GM12873 (cell line): ENCODE measurements at regions not wholly inside any gene's neighbourhood (a gene's known extent, or its start where the extent isn't known, plus 50 kb on each side); places are given as distances from the start of the nearest gene placed in this dataset.

Experiments
- TF ChIP-seq, protein P1 (sequence below): IDR thresholded peaks from 2 replicates; pipeline ENCODE4 v1.5.1; 2012; ENCODE audit warnings: low read depth, mild to moderate bottlenecking, moderate library complexity, low read length, control low read depth; ENCODE audit not compliant: insufficient read depth; ENCODE audit errors: missing control alignments

DNA sequence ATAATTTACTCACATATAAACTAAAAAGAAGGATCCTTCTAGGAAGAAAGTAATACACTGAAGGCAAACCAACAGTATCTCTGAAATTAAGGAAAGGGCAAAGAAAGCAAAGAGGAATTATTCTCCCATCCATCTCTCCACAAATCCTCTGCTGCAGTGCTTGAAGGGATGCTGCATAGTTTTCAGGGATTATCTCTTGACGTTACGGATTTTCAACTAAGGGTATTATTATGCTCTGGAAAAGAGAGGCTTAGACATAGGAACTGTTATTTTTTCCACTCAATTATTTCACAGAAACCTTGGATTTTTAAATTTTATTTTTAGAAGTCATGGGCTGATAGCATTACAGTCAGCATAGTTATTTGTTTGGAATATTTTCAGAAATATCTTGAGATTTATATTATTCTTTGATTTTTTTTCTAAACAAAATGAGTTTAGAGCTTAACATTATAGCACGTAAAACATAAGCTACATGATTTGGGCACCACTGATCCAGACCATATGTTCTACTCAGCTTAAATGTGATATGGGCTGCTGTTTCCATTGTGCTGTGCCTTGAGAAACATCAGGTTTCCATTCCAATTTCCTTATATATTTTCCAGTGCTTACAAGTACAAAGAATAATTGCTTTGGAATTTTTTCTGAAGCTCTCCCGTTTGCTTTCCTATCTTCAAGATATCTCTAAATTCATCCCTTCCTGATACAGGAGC lies 57.9 kb upstream of the DCN start:
- TF ChIP-seq, protein P1, sequence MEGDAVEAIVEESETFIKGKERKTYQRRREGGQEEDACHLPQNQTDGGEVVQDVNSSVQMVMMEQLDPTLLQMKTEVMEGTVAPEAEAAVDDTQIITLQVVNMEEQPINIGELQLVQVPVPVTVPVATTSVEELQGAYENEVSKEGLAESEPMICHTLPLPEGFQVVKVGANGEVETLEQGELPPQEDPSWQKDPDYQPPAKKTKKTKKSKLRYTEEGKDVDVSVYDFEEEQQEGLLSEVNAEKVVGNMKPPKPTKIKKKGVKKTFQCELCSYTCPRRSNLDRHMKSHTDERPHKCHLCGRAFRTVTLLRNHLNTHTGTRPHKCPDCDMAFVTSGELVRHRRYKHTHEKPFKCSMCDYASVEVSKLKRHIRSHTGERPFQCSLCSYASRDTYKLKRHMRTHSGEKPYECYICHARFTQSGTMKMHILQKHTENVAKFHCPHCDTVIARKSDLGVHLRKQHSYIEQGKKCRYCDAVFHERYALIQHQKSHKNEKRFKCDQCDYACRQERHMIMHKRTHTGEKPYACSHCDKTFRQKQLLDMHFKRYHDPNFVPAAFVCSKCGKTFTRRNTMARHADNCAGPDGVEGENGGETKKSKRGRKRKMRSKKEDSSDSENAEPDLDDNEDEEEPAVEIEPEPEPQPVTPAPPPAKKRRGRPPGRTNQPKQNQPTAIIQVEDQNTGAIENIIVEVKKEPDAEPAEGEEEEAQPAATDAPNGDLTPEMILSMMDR: no peak

DNA sequence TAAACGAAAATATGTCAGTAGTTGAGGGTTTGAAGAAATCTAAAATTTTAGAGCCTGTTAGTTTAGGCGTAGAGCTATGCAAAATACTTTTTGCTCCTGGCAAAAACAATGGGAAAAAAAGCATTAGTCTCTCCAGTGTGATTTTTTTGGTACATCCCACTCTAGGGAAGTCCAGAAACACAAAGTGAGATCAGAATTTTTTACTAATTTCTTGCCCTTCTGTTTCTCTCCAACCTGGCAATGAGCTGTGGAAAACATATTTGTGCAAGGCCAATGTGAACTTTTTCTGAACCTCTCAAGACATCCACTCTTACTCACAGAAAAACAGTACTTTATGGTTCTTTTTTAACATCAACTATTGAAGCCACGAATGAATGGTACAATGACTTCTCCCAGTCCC lies 56.9 kb upstream of the DCN start:
- TF ChIP-seq, protein P1: no peak
